NCI-H187 (cell line): ENCODE measurements at regions not wholly inside any gene's neighbourhood (a gene's known extent, or its start where the extent isn't known, plus 50 kb on each side); places are given as distances from the start of the nearest gene placed in this dataset.
"Not testable (repeated sequence)": the region's sequence is repeated elsewhere in the genome, so short reads cannot be mapped to it uniquely, and the experiment has no call there.

ENCODE experiments used
- DNase-seq, 2 experiments: peaks; one replicate each; lab custom pipeline; 2025; lab: John Stamatoyannopoulos, UW

GRCh38 chr5:98503616-98504015 lies 269.8 kb upstream of the RGMB start:
- DNase-seq = no peak

- DNase-seq = no peak
Observed at GRCh38 chr5:98504505-98504904, 269.0 kb upstream of the RGMB start.

- no peak for DNase-seq
Observed at GRCh38 chr5:98510143-98510985, 263.1 kb upstream of the RGMB start.

GRCh38 chr5:98513380-98513779 lies 260.1 kb upstream of the RGMB start:
- DNase-seq = no peak

- DNase-seq = no peak
Observed at GRCh38 chr5:98514215-98514614, 259.2 kb upstream of the RGMB start.

- DNase-seq = no peak
Observed at GRCh38 chr5:98516701-98517100, 256.8 kb upstream of the RGMB start.

- DNase-seq = no peak
Observed at GRCh38 chr5:98517560-98518366, 255.7 kb upstream of the RGMB start.

- no peak for DNase-seq
Observed at GRCh38 chr5:98518754-98519153, 254.7 kb upstream of the RGMB start.

GRCh38 chr5:98519571-98519970 lies 253.9 kb upstream of the RGMB start:
- DNase-seq = no peak

- DNase-seq = no peak
Observed at GRCh38 chr5:98521821-98522220, 251.6 kb upstream of the RGMB start.

GRCh38 chr5:98524773-98525172 lies 248.7 kb upstream of the RGMB start:
- DNase-seq = no peak

GRCh38 chr5:98527846-98528245 lies 245.6 kb upstream of the RGMB start:
- DNase-seq = no peak

GRCh38 chr5:98529321-98529720 lies 244.1 kb upstream of the RGMB start:
- no peak for DNase-seq

- DNase-seq = no peak
Observed at GRCh38 chr5:98530224-98530623, 243.2 kb upstream of the RGMB start.

GRCh38 chr5:98535901-98536300 lies 237.6 kb upstream of the RGMB start:
- no peak for DNase-seq

- no peak for DNase-seq
Observed at GRCh38 chr5:98540056-98540455, 233.4 kb upstream of the RGMB start.

GRCh38 chr5:98541641-98542040 lies 231.8 kb upstream of the RGMB start:
- DNase-seq = no peak

- DNase-seq = no peak
Observed at GRCh38 chr5:98543490-98543889, 230.0 kb upstream of the RGMB start.

GRCh38 chr5:98546924-98547323 lies 226.5 kb upstream of the RGMB start:
- DNase-seq = not testable (repeated sequence)

- DNase-seq = no peak
Observed at GRCh38 chr5:98556712-98557111, 216.8 kb upstream of the RGMB start.

GRCh38 chr5:98557916-98558315 lies 215.5 kb upstream of the RGMB start:
- DNase-seq = no peak

- DNase-seq = no peak
Observed at GRCh38 chr5:98563885-98564653, 209.4 kb upstream of the RGMB start.

- DNase-seq = no peak
Observed at GRCh38 chr5:98564836-98565235, 208.6 kb upstream of the RGMB start.
